A549 (cell line): ENCODE measurements at regions not wholly inside any gene's neighbourhood (a gene's known extent, or its start where the extent isn't known, plus 50 kb on each side); places are given as distances from the start of the nearest gene placed in this dataset.

ENCODE experiments used
- CEBPB ChIP-seq, 2 experiments: fragments of >200 bp in 1 of 2; sonication (Bioruptor Twin) in 1 of 2; formaldehyde crosslinking in 1 of 2; IDR thresholded peaks; 2 replicates each; pipeline ENCODE4 v1.6.1; 2012 to 2016
- EHF ChIP-seq: fragments of 250-450 bp; sonication (Bioruptor Pico); IDR thresholded peaks from 2 replicates; pipeline ENCODE4 v1.5.0; 2020; ENCODE audit warnings: mild to moderate bottlenecking
- JUN ChIP-seq, 2 experiments: fragments of >200 bp; sonication (Bioruptor Twin); formaldehyde crosslinking; IDR thresholded peaks; 2 replicates in 1 of 2; 3 replicates in 1 of 2; pipeline ENCODE4 v1.6.1; 2016 to 2017
- KDM5A ChIP-seq: fragments of 200-600 bp; sonication (generic); IDR thresholded peaks from 2 replicates; pipeline ENCODE4 v1.6.1; 2016; ENCODE audit warnings: antibody characterized with exemption, mild to moderate bottlenecking
- TF ChIP-seq, protein P1 (sequence below): fragments of >200 bp; sonication (Bioruptor Twin); formaldehyde crosslinking; IDR thresholded peaks from 3 replicates; pipeline ENCODE4 v1.5.1; 2016

- no peak for TF ChIP-seq EHF
- TF ChIP-seq, protein P1, sequence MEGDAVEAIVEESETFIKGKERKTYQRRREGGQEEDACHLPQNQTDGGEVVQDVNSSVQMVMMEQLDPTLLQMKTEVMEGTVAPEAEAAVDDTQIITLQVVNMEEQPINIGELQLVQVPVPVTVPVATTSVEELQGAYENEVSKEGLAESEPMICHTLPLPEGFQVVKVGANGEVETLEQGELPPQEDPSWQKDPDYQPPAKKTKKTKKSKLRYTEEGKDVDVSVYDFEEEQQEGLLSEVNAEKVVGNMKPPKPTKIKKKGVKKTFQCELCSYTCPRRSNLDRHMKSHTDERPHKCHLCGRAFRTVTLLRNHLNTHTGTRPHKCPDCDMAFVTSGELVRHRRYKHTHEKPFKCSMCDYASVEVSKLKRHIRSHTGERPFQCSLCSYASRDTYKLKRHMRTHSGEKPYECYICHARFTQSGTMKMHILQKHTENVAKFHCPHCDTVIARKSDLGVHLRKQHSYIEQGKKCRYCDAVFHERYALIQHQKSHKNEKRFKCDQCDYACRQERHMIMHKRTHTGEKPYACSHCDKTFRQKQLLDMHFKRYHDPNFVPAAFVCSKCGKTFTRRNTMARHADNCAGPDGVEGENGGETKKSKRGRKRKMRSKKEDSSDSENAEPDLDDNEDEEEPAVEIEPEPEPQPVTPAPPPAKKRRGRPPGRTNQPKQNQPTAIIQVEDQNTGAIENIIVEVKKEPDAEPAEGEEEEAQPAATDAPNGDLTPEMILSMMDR, result no peak
- TF ChIP-seq CEBPB (IDR thresholded peaks at IDR 0.05), result no peak
- TF ChIP-seq JUN (IDR thresholded peaks at IDR 0.05), result no peak
- TF ChIP-seq KDM5A, result no peak
Measured at GRCh38 chr13:50235604-50236342, 220.5 kb downstream of the KCNRG start.
